Neural crest cell (in vitro differentiated cells): ENCODE measurements at regions not wholly inside any gene's neighbourhood (a gene's known extent, or its start where the extent isn't known, plus 50 kb on each side); places are given as distances from the start of the nearest gene placed in this dataset.
A peak's percentile ranks its signal among the peaks of the same experiment; 100 is the strongest.

Experiments
- DNase-seq: peaks from one replicate; pipeline ENCODE4 v3.0.0; 2021; ENCODE audit warnings: low read depth, mixed read lengths, low spot score
- H3K27ac Mint-ChIP-seq: one replicate; pipeline ENCODE4 v1.8.0; 2021; ENCODE audit warnings: mild to moderate bottlenecking, mixed read lengths; ENCODE audit not compliant: unreplicated experiment
- H3K27me3 Mint-ChIP-seq: 2 replicates; pipeline ENCODE4 v1.8.0; 2021; ENCODE audit warnings: low read depth, mild to moderate bottlenecking, mixed read lengths
- H3K36me3 Mint-ChIP-seq: 2 replicates; pipeline ENCODE4 v1.8.0; 2021; ENCODE audit warnings: low read depth, mild to moderate bottlenecking, mixed read lengths
- H3K4me1 Mint-ChIP-seq: 2 replicates; pipeline ENCODE4 v1.8.0; 2021; ENCODE audit warnings: mixed read lengths
- H3K4me3 Mint-ChIP-seq: one replicate; pipeline ENCODE4 v1.8.0; 2021; ENCODE audit warnings: mild to moderate bottlenecking, mixed read lengths
- H3K9me3 Mint-ChIP-seq: 2 replicates; pipeline ENCODE4 v1.8.0; 2021; ENCODE audit warnings: mixed read lengths
- CTCF ChIP-seq: fragments of 200-600 bp; sonication (generic); conservative IDR thresholded peaks from 2 replicates; pipeline ENCODE4 v1.5.0; 2021; ENCODE audit warnings: antibody characterized with exemption, mild to moderate bottlenecking

DNA sequence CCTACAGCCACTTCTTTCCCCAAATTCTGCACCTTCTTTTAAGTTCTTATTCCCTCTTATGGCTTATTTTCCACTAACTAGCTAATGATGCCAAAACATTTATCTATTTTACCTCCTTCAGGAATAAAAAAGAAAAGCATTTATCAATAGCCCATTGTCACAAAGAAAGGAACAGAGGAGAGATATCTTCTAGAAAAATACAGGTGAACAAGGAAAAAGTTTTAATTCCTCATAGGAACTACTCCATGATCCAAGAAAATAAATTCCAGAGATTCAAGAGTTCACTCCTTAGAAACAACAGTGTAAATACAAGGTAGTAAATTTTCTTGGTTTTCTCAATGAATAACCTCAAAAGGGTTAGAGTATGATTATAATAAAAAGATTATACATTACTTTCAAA is 52.6 kb upstream of the TOP3B start:
- no peak for DNase-seq
- no peaks in the 10 kb centered on the region for H3K36me3 Mint-ChIP-seq
- no peaks in the 10 kb centered on the region for H3K9me3 Mint-ChIP-seq
- no peak overlapping the region for H3K4me3 Mint-ChIP-seq
- H3K4me1 Mint-ChIP-seq: peaks cover 12% of the 10 kb centered on the region
- peak overlapping the region; percentile 3 for H3K27ac Mint-ChIP-seq
- TF ChIP-seq CTCF: no peak
- H3K27me3 Mint-ChIP-seq: peaks cover 6% of the 10 kb centered on the region

DNA sequence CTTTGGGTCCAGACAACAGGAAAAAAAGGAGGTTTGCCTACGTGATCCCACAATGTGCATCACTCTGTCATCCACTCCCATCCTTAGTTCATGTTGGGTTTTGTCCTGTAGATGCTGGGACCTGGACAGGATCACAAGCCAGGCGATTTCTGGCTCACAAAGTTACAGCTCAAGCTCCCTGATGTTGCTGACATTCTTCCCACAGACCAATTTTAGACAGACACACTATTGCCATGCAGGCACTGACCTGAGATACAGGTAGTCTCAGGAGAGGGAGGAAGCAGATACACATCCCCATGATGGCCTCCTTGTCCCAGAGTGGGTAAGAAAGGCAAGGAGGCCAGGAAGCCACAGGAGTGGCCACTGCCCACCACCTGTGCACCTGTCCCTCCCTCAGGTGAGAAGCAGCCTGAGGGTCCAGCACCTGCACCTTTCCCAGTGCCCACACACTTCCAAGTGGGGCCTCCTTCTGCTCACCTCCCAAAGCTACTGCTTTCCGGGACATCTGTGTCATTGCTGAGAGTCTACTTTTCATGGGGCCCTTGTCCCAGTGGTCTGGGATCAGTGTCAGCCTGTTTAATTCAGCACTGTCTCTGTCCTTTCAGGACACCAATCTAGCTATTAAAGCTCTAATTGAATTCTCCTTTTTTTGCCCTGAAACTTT is 52.0 kb upstream of the TOP3B start:
- H3K36me3 Mint-ChIP-seq: no peaks in the 10 kb centered on the region
- peaks cover 12% of the 10 kb centered on the region for H3K4me1 Mint-ChIP-seq
- no peak for DNase-seq
- no peaks in the 10 kb centered on the region for H3K9me3 Mint-ChIP-seq
- no peak overlapping the region for H3K27ac Mint-ChIP-seq
- no peak overlapping the region for H3K4me3 Mint-ChIP-seq
- peaks cover 6% of the 10 kb centered on the region for H3K27me3 Mint-ChIP-seq
- no peak for TF ChIP-seq CTCF

DNA sequence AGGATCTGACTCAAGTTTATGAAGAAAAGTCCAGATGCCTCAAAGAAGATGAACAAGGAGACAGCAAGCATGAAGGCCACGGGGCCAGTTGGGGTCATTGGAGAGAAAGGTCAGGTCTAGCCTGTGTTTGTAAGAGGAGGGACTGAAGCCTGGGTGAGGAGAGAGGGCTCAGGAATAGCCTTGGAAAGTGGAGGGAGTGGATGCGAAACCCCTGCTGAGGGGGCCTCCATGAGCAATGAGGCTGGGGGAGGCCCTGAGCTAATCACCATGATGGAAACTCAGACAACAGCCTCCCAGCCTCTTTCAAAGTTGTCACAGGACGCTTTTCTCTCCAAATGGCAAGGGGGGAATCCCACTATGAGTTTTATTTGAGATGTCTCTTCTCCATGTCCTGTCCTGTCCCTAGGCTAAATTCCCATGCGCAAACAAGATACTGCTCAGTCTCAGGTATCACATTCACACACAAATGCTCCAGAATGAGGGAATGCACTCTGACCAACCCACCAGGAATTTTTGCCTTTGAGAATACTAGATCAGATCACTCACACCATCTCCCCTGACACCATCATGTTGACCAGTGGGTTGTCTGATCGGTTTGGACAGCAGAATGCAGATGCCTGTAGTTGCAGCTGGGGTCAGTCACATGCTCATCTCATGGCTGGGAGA is 51.3 kb upstream of the TOP3B start:
- peaks cover 12% of the 10 kb centered on the region for H3K4me1 Mint-ChIP-seq
- H3K9me3 Mint-ChIP-seq: no peaks in the 10 kb centered on the region
- peaks cover 6% of the 10 kb centered on the region for H3K27me3 Mint-ChIP-seq
- no peaks in the 10 kb centered on the region for H3K36me3 Mint-ChIP-seq
- DNase-seq: no peak
- TF ChIP-seq CTCF: no peak
- no peak overlapping the region for H3K4me3 Mint-ChIP-seq
- no peak overlapping the region for H3K27ac Mint-ChIP-seq

- Mint-ChIP-seq H3K4me1 (peaks cover 12% of the 10 kb centered on the region), H3K4me3 (no peak overlapping the region), H3K36me3 (no peaks in the 10 kb centered on the region), H3K27me3 (peaks cover 6% of the 10 kb centered on the region), H3K9me3 (no peaks in the 10 kb centered on the region), H3K27ac (no peak overlapping the region)
- TF ChIP-seq CTCF: no peak
- no peak for DNase-seq
These were observed 50.6 kb upstream of the TOP3B start for GRCh38 chr22:22032906-22033802.

- no peak for TF ChIP-seq CTCF
- no peak for DNase-seq
- H3K4me3 Mint-ChIP-seq: no peak overlapping the region
- H3K4me1 Mint-ChIP-seq: peaks cover 5% of the 10 kb centered on the region
- H3K36me3 Mint-ChIP-seq: no peaks in the 10 kb centered on the region
- H3K27me3 Mint-ChIP-seq: peaks cover 6% of the 10 kb centered on the region
- H3K27ac Mint-ChIP-seq: peak overlapping the region; percentile 20
- no peaks in the 10 kb centered on the region for H3K9me3 Mint-ChIP-seq
These were observed 49.7 kb upstream of the TOP3B start for GRCh38 chr22:22032099-22032905.
